ENCODE measurements at regions not wholly inside any gene's neighbourhood (a gene's known extent, or its start where the extent isn't known, plus 50 kb on each side); places are given as distances from the start of the nearest gene placed in this dataset.
"Not testable (repeated sequence)": the region's sequence is repeated elsewhere in the genome, so short reads cannot be mapped to it uniquely, and the experiment has no call there.

DNA sequence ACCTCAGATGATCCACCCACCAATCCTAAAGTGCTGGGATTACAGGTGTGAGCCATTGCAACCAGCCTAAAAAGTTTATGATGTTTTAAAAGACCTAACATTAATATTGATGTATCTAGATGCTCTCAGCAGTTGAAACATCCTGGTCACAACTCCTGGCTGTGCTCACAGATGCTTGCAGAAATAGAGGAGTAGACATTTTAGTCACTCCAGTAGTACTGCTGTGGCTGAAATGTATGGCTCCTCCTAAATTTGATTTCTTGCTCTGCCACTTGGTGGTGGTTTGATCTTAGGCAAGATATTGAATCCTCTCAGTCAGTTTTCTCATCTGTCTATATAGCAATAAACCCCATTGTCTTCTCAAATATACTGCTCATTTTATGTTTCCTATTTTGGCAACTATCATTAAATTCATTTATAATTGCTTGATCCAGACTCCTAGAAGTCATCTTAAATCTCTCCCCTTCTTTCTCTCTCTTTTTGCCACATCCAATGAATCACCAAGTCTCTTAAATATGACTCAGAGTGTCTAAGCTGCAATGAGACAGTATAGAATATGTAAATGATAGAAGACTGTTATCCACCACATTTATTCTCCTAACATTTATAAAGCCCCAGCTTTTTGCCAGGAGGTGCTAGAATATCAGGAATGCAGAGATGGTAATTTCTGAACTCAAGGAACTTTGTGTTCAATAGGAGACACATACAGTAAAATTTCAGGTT, 78.1 kb upstream of the NRBF2 start:
- intact Hi-C loops (cut with DNase I) = no loop called here
- no peak for DNase-seq
- TF ChIP-seq, protein P1, sequence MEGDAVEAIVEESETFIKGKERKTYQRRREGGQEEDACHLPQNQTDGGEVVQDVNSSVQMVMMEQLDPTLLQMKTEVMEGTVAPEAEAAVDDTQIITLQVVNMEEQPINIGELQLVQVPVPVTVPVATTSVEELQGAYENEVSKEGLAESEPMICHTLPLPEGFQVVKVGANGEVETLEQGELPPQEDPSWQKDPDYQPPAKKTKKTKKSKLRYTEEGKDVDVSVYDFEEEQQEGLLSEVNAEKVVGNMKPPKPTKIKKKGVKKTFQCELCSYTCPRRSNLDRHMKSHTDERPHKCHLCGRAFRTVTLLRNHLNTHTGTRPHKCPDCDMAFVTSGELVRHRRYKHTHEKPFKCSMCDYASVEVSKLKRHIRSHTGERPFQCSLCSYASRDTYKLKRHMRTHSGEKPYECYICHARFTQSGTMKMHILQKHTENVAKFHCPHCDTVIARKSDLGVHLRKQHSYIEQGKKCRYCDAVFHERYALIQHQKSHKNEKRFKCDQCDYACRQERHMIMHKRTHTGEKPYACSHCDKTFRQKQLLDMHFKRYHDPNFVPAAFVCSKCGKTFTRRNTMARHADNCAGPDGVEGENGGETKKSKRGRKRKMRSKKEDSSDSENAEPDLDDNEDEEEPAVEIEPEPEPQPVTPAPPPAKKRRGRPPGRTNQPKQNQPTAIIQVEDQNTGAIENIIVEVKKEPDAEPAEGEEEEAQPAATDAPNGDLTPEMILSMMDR (IDR thresholded peaks at IDR 0.05) = no peak
- TF ChIP-seq POLR2A (IDR thresholded peaks at IDR 0.05) = no peak
- Histone ChIP-seq H3K9me3 (no peaks in the 10 kb centered on the region), H3K4me3 (no peak overlapping the region), H3K4me1 (no peaks in the 10 kb centered on the region), H3K27ac (no peak overlapping the region), H3K27me3 (no peaks in the 10 kb centered on the region), H3K36me3 (no peaks in the 10 kb centered on the region)
- ATAC-seq = no peak

DNA sequence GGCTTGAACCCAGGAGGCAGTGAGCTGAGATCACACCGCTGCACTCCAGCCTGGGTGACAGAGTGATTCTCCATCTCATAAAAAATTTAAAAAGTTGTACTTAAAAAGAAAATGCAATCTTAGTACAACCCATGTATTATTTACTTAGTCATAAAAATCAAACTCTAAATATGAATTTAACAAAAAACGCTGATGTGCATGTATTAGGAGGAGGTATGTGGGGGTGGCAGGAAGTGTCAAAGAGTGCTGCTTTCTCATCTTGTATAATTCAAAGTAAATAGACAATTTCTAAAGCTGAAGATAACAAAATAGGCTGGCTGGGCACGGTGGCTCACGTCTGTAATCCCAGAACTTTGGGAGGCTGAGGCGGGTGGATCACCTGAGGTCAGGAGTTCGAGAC, 81.0 kb upstream of the NRBF2 start:
- no peaks in the 10 kb centered on the region for H3K27me3 ChIP-seq
- no peak for ATAC-seq

DNA sequence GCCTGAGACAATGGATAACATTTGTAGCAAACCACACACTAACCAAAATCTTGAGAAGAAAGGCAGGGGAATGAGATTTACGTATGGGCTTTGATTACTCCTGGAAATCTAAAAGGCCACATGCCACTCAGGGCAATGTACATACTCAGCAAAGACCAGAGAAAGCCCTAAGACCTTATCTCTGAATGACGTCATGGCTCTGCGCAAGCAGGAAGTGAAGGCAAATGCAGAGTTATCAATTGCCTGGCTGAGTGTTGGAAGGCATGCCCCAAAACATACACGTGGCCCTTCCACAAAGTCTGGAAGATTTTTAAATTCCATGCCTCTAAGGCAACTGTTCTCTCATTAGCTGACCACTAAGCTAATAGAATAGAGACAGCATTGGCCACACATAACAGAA, 90.9 kb upstream of the NRBF2 start:
- WGBS (ENCODE audit: insufficient coverage, low coverage, low lambda C conversion rate, missing lambda C conversion rate) = 24% methylated on average over 3 of the region's 4 CpGs
- TF ChIP-seq, protein P1 (IDR thresholded peaks at IDR 0.05) = no peak
- no peak for TF ChIP-seq POLR2A (IDR thresholded peaks at IDR 0.05)
- no peaks in the 10 kb centered on the region for H3K27me3 ChIP-seq
- H3K4me3 ChIP-seq = no peak overlapping the region
- no peaks in the 10 kb centered on the region for H3K9me3 ChIP-seq
- intact Hi-C loops (cut with DNase I) = no loop called here
- no peaks in the 10 kb centered on the region for H3K36me3 ChIP-seq
- H3K27ac ChIP-seq = no peak overlapping the region
- ATAC-seq (no peak), DNase-seq (no peak)
- H3K4me1 ChIP-seq = no peaks in the 10 kb centered on the region

More for the DNA sequence above, 81.0 kb upstream of the NRBF2 start:
- 49% methylated on average over 5 of the region's 6 CpGs for WGBS (ENCODE audit: insufficient coverage, low coverage, low lambda C conversion rate, missing lambda C conversion rate)
- Histone ChIP-seq H3K4me3 (no peak overlapping the region), H3K36me3 (no peaks in the 10 kb centered on the region), H3K27ac (no peak overlapping the region), H3K9me3 (no peaks in the 10 kb centered on the region), H3K4me1 (no peaks in the 10 kb centered on the region)
- intact Hi-C loops (cut with DNase I) = no loop called here
- DNase-seq = no peak
- no peak for TF ChIP-seq POLR2A (IDR thresholded peaks at IDR 0.05)
- TF ChIP-seq, protein P1 (IDR thresholded peaks at IDR 0.05) = no peak

DNA sequence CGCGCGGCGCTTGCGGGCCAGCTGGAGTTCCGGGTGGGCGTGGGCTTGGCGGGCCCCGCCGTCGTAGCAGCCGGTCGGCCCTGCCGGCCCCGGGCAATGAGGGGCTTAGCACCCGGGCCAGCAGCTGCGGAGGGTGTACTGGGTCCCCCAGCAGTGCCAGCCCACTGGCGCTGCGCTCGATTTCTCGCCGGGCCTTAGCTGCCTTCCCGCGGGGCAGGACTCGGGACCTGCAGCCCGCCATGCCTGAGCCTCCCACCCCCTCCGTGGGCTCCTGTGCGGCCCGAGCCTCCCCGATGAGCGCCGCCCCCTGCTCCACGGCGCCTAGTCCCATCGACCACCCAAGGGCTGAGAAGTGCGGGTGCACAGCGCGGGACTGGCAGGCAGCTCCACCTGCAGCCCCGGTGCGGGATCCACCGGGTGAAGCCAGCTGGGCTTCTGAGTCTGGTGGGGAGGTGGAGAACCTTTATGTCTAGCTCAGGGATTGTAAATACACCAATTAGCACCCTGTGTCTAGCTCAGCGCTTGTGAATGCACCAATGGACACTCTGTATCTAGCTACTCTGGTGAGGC, 99.4 kb upstream of the NRBF2 start:
- not testable (repeated sequence) for ATAC-seq

DNA sequence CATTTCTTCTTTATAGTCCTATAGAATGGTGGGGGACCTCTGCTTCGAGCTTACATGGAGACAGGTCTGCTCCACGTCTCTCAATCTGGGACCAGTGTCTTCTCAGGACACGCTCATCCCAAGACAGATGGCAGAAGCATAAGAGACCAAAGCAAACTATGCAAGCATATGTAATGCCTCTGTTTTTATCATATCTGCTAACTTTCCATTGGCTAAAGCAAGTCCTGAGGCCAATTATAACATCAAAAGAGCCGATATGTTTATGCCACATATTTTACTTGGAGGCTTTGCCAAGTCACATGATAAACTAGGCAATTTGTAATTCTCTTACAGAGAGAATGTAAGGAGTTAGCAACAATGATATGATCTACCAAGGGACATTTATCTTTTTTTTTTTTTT, 102.6 kb upstream of the NRBF2 start:
- intact Hi-C loops (cut with DNase I) = no loop called here
- no peaks in the 10 kb centered on the region for H3K36me3 ChIP-seq
- WGBS (ENCODE audit: insufficient coverage, low coverage, low lambda C conversion rate, missing lambda C conversion rate) = 59% methylated on average over 4 of the region's 4 CpGs
- H3K9me3 ChIP-seq = no peaks in the 10 kb centered on the region
- H3K4me1 ChIP-seq = no peaks in the 10 kb centered on the region
- ATAC-seq = no peak
- H3K4me3 ChIP-seq = no peak overlapping the region
- no peaks in the 10 kb centered on the region for H3K27me3 ChIP-seq
- DNase-seq = no peak
- TF ChIP-seq, protein P1 (IDR thresholded peaks at IDR 0.05) = no peak
- no peak for TF ChIP-seq POLR2A (IDR thresholded peaks at IDR 0.05)
- no peak overlapping the region for H3K27ac ChIP-seq

More for the DNA sequence above, 99.4 kb upstream of the NRBF2 start:
- H3K4me3 ChIP-seq; DNase-seq; intact Hi-C loops (cut with DNase I); H3K27me3 ChIP-seq; H3K36me3 ChIP-seq; H3K4me1 ChIP-seq; H3K9me3 ChIP-seq; H3K27ac ChIP-seq: not testable (repeated sequence)
- WGBS (ENCODE audit: insufficient coverage, low coverage, low lambda C conversion rate, missing lambda C conversion rate) = no CpG with 5 or more reads among the region's 42 CpGs
